ENCODE measurements at regions not wholly inside any gene's neighbourhood (a gene's known extent, or its start where the extent isn't known, plus 50 kb on each side); places are given as distances from the start of the nearest gene placed in this dataset.

- TF ChIP-seq CTCF (IDR thresholded peaks at IDR 0.05; ENCODE audit: low read depth, low read length) = no peak
- H3K4me3 ChIP-seq (ENCODE audit: low read depth, low read length) = no peak overlapping the region
These were observed 149.9 kb downstream of the SYF2 start for GRCh38 chr1:25082216-25082899.

GRCh38 chr1:25081496-25081895, 150.8 kb downstream of the SYF2 start:
- TF ChIP-seq CTCF (IDR thresholded peaks at IDR 0.05; ENCODE audit: low read depth, low read length) = no peak
- H3K4me3 ChIP-seq (ENCODE audit: low read depth, low read length) = no peak overlapping the region

DNA sequence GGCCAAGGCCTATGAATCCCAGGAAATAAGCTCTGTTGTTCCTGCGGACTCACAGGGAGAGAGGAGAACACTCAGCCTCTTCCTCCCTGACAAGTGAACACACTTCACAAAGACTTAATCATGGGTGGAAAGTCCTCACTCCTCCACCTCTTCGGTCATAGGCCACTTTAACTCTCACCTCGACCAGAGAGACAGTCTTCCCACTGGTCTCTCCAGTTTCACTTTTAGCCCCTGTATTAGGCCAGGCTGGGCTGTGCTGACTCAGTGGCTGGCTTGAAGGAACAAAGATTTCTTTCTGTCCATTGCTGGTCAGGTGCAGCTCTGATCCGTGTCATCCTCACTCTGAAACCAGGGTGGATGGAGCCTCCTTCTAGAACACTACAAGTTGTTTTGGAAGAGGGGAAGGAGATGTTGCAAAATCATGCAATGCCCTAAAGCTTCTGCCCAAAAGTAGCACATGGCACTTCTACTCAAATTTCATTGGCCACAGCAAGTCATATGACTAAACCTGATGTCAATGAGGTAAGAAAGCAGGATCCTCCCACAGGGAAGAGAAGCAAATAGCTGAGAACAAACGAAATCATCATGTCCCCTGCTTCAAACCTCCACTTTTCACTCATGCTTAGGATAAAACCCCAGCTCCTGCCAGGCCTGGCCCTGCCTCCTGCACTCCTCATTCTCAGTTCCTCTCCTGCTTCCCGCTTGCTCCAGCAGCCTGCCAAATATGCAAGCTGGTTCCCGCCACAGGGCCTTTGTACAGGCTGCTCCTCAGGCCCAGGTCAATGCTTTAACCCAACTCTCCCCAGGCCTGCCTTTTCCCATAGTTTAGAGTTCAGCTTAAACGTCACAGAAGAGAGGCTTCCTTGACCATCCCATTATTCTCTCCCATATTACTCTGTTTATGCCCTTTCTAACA, 150.5 kb upstream of the RUNX3 start:
- H3K4me3 ChIP-seq (ENCODE audit: low read depth, low read length) = no peak overlapping the region
- TF ChIP-seq CTCF (IDR thresholded peaks at IDR 0.05; ENCODE audit: low read depth, low read length) = no peak

GRCh38 chr1:25079048-25079447, 149.0 kb upstream of the RUNX3 start:
- no peak overlapping the region for H3K4me3 ChIP-seq (ENCODE audit: low read depth, low read length)
- TF ChIP-seq CTCF (IDR thresholded peaks at IDR 0.05; ENCODE audit: low read depth, low read length) = no peak

DNA sequence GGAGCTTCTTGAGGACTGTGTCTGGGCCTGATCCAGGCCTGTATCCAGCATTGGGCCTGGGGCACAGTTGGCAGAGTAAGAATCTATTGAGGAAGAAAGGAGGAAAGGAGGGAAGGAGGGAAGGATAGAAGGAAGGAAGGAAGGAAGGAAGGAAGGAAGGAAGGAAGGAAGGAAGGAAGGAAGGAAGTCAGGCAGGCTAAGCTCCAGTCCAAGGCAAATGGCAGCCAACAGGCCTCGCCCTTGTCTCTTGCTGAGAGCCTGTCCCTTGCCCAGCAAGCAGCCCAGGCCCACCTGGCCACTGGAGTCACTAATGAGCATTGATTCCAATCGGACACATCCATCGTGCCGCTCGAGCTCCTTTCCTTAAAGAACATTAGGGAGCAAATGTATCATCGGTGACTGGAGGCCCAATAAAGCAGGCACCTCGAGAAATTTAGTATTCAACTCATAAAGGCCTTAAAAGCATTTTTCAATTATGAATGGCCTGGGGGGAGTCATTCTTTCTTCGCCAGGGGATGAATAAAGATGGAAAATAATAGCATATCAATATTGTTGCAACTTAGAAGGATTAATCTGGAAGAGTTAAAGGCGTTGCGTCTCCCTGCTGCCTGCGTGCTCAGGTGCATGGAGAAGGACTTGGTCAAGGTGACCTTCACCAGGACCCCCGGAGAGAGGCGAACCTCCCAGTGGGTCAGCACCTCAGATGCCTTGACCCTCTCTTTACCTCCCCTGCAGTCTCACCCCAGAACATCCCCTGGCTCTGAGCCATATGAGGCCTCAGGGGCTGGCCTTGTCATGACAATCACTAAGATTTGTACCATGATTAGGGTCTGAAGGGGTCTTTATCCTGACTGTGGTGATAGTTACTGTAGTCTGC, 144.5 kb upstream of the RUNX3 start:
- TF ChIP-seq CTCF (IDR thresholded peaks at IDR 0.05; ENCODE audit: low read depth, low read length) = no peak
- H3K4me3 ChIP-seq (ENCODE audit: low read depth, low read length) = no peak overlapping the region

DNA sequence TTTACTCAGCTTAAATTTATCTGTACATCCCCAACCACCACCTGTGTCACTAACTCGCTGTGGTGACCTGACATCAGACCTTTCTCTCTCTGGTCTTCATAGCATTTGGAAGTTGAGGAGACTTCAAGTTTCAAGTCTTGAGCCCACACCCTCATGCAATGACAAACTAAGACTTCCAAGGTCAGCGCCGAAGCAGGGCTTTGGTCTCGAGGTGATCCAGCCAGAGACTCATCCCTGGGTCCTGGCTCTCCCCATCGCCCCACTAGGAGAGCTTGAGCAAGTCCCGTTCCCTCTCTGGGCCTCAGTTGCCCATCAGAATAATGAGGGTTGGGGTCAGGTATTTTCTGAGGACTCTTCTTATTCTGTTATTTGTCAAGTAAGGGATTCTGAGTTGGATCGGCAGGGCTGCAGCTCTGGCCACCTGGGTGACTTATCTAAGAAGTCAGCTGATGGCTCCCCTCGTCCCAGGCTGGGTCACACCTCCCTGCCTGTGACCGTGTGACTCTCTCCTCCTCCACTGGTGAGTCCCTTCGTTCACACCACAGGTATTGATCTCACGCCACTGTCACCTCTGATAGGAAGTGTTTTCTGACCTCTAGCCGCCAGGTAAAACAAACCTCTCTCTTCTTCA, 143.7 kb upstream of the RUNX3 start:
- H3K4me3 ChIP-seq (ENCODE audit: low read depth, low read length) = no peak overlapping the region
- TF ChIP-seq CTCF (IDR thresholded peaks at IDR 0.05; ENCODE audit: low read depth, low read length) = no peak

Measured in WI38 (cell line).